ENCODE measurements at regions not wholly inside any gene's neighbourhood (a gene's known extent, or its start where the extent isn't known, plus 50 kb on each side); places are given as distances from the start of the nearest gene placed in this dataset.

DNA sequence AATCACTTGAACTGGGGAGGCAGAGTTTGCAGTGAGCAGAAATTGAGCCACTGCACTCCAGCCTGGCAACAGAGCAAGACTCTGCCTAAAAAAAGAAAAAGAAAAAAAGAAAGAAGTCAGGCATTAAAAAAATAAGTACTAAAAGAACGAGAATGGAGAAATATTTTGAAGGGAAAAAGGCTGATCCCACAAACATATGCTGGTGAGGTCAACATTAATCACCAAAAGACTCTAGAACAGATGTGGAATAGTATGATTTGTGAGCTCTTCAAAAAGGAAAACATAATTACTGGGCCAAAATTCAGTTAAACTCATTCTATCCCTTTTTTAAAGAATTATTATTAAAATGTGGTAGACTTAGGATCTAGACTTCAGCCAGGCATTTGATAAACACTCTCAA, 61.2 kb upstream of the NRSN1 start:
- Histone ChIP-seq H2BK20ac (ENCODE audit: low read depth, low read length) (no peak overlapping the region), H3K9me3 (ENCODE audit: control insufficient read depth, insufficient read depth, low read length) (peaks cover 5% of the 10 kb centered on the region), H3K27me3 (ENCODE audit: control insufficient read depth, insufficient read depth, low read length) (no peaks in the 10 kb centered on the region), H3K27ac (ENCODE audit: insufficient read depth, low read length) (no peak overlapping the region), H3K4me3 (ENCODE audit: insufficient read depth, low read depth, low read length) (no peak overlapping the region), H4K5ac (ENCODE audit: low read depth, low read length) (no peak overlapping the region), H2BK15ac (ENCODE audit: low read depth, low read length) (no peak overlapping the region), H2AFZ (replicated peaks; ENCODE audit: low read length, poor library complexity) (no peak overlapping the region), H3K14ac (replicated peaks; ENCODE audit: low read depth, low read length) (no peak overlapping the region), H3K18ac (ENCODE audit: low read depth, low read length) (no peak overlapping the region), H3K79me1 (ENCODE audit: low read depth in 1 of 2, low read length in 2 of 2) (no peaks in the 10 kb centered on the region), H3K9ac (ENCODE audit: low read depth, low read length) (no peak overlapping the region), H2AK5ac (ENCODE audit: low read depth, low read length) (no peak overlapping the region), H4K8ac (ENCODE audit: low read depth in 2 of 2, low read length in 2 of 2) (no peak overlapping the region), H3K23ac (ENCODE audit: low read depth, low read length) (no peak overlapping the region), H4K91ac (ENCODE audit: insufficient read depth, low read depth, low read length) (no peak overlapping the region), H3K4me1 (ENCODE audit: control insufficient read depth, insufficient read depth, low read length) (no peaks in the 10 kb centered on the region), H4K20me1 (ENCODE audit: insufficient read depth, low read length) (no peaks in the 10 kb centered on the region), H3K36me3 (ENCODE audit: control insufficient read depth, insufficient read depth, low read length) (no peaks in the 10 kb centered on the region), H2AK9ac (replicated peaks; ENCODE audit: low read depth, low read length, poor library complexity) (no peak overlapping the region), H2BK120ac (ENCODE audit: low read depth, low read length) (no peak overlapping the region), H3K4me2 (ENCODE audit: low read depth, low read length) (no peak overlapping the region), H3K56ac (ENCODE audit: extremely low read depth, insufficient read depth, low read length) (no peak overlapping the region), H2BK5ac (ENCODE audit: low read depth, low read length, poor library complexity, severe bottlenecking) (no peak overlapping the region), H3K9me1 (ENCODE audit: insufficient read depth, low read length) (no peaks in the 10 kb centered on the region), H3K4ac (ENCODE audit: low read depth, low read length) (no peak overlapping the region)
- ATAC-seq (ENCODE audit: low read depth) (no peak), DNase-seq (no peak)
- no CpG with 5 or more reads among the region's 1 CpG for WGBS, 2 experiments (ENCODE audit: extremely low coverage in 2 of 2, insufficient read length in 1 of 2)
- dilution Hi-C loops (cut with HindIII; ENCODE audit: low sequenced_read_pairs, unreplicated experiment) (no loop called here), intact Hi-C loops (cut with micrococcal nuclease) (no loop called here), in situ Hi-C loops (cut with MboI; ENCODE audit: low sequenced_read_pairs) (no loop called here)
- CTCF ChIA-PET: interaction anchor here (0.6 kb wide), 1 partner anchor 324 kb away, joined by 9 read pairs; no protein-coding TSS in a partner anchor
- POLR2A ChIA-PET (ENCODE audit: unreplicated experiment): no interaction called here
- no peak for TF ChIP-seq CHD1 (IDR thresholded peaks at IDR 0.05; ENCODE audit: low read depth, low read length)
- TF ChIP-seq, protein P1, sequence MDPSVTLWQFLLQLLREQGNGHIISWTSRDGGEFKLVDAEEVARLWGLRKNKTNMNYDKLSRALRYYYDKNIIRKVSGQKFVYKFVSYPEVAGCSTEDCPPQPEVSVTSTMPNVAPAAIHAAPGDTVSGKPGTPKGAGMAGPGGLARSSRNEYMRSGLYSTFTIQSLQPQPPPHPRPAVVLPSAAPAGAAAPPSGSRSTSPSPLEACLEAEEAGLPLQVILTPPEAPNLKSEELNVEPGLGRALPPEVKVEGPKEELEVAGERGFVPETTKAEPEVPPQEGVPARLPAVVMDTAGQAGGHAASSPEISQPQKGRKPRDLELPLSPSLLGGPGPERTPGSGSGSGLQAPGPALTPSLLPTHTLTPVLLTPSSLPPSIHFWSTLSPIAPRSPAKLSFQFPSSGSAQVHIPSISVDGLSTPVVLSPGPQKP (IDR thresholded peaks at IDR 0.05; ENCODE audit: borderline replicate concordance, low read depth, low read length): no peak
- no peak for TF ChIP-seq CTCF (conservative IDR thresholded peaks at IDR 0.05; ENCODE audit: low read depth, low read length)
- TF ChIP-seq BHLHE40 (IDR thresholded peaks at IDR 0.05; ENCODE audit: low read depth, low read length): no peak
- TF ChIP-seq FOS (IDR thresholded peaks at IDR 0.05; ENCODE audit: low read depth, low read length): no peak
- no peak for TF ChIP-seq RFX5 (IDR thresholded peaks at IDR 0.05; ENCODE audit: low read depth, low read length)
- no TSS peak for BruUV-seq (replicated peaks)
